ENCODE measurements at regions not wholly inside any gene's neighbourhood (a gene's known extent, or its start where the extent isn't known, plus 50 kb on each side); places are given as distances from the start of the nearest gene placed in this dataset.

DNA sequence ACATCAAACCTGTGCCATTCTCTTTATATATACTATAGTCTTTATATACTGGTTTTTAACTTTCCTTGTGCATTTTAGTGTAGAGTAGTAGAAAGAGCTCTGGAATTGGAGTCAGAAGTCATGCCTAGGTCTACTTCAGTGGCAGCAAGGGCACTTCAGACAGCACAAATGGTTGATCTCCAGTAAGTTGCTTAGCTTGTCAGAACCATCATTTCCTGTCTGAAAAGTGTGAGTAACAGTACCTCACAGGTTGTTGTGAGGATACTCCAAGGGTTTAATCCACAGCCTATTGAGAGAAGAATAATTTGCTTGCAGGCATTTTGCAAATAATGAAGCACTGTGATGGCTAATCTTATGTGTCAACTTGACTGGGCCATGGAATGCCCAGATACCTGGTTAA, 95.8 kb upstream of the NR4A3 start:
- POLR2A ChIA-PET = interaction anchor here (0.6 kb wide), 1 partner anchor 39 kb away, joined by 4 read pairs; no protein-coding TSS in a partner anchor
- TF ChIP-seq, protein P1, sequence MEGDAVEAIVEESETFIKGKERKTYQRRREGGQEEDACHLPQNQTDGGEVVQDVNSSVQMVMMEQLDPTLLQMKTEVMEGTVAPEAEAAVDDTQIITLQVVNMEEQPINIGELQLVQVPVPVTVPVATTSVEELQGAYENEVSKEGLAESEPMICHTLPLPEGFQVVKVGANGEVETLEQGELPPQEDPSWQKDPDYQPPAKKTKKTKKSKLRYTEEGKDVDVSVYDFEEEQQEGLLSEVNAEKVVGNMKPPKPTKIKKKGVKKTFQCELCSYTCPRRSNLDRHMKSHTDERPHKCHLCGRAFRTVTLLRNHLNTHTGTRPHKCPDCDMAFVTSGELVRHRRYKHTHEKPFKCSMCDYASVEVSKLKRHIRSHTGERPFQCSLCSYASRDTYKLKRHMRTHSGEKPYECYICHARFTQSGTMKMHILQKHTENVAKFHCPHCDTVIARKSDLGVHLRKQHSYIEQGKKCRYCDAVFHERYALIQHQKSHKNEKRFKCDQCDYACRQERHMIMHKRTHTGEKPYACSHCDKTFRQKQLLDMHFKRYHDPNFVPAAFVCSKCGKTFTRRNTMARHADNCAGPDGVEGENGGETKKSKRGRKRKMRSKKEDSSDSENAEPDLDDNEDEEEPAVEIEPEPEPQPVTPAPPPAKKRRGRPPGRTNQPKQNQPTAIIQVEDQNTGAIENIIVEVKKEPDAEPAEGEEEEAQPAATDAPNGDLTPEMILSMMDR (IDR thresholded peaks at IDR 0.05; ENCODE audit: low read depth, low read length) = no peak
- Histone ChIP-seq H3K27ac (ENCODE audit: low read depth, low read length) (no peak overlapping the region), H3K4me3 (ENCODE audit: low read depth, low read length) (no peak overlapping the region), H3K27me3 (ENCODE audit: control insufficient read depth, insufficient read depth, low read length) (no peaks in the 10 kb centered on the region), H3K9me3 (ENCODE audit: control insufficient read depth, insufficient read depth, low read length) (no peaks in the 10 kb centered on the region)
- CTCF ChIA-PET = no interaction called here
- DNase-seq (ENCODE audit: low read depth, low spot score) = no peak

DNA sequence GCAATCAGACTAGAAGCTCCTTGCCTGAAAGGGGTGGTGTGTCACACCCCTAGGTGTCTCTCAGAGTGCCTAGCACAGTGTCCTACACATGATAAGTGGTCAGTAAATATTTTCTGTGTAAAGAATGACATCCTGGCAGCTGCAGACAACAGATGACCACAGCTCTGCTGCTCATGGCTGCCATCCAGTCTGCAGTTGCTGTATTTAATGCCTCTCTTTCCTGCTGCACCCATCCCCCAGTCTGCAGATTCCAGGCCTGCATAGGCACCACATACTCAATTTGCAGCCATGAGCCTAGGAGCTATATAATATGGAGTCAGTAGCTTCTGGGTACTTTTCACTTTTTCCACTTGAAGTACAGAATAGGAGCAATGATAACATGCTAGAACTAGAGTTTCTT, 94.9 kb upstream of the NR4A3 start:
- TF ChIP-seq, protein P1 (IDR thresholded peaks at IDR 0.05; ENCODE audit: low read depth, low read length) = no peak
- Histone ChIP-seq H3K9me3 (ENCODE audit: control insufficient read depth, insufficient read depth, low read length) (no peaks in the 10 kb centered on the region), H3K27ac (ENCODE audit: low read depth, low read length) (no peak overlapping the region), H3K4me3 (ENCODE audit: low read depth, low read length) (no peak overlapping the region), H3K27me3 (ENCODE audit: control insufficient read depth, insufficient read depth, low read length) (no peaks in the 10 kb centered on the region)
- DNase-seq (ENCODE audit: low read depth, low spot score) = no peak
- ChIA-PET CTCF (no interaction called here), POLR2A (no interaction called here)

DNA sequence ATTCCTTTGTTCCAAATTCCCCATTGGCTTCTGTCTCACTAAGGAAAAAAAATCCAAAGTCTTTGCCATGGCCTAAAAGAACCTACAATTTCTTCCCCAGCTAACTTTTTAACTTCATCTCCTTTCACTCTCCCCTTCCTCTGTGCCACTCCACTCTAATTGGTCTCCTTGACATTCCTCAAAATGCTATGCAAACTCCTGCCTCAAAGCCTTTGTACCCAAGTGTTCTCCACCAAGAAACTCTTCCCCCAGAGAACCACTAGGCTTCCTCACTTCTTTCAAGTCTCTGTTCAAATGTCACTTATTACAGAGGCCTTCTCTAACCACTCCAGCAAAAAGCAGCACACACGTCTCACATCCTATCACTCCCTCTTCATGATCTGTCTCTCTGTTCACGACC, 91.6 kb upstream of the NR4A3 start:
- H3K9me3 ChIP-seq (ENCODE audit: control insufficient read depth, insufficient read depth, low read length) = no peaks in the 10 kb centered on the region
- no peak for DNase-seq (ENCODE audit: low read depth, low spot score)
- CTCF ChIA-PET = no interaction called here
- POLR2A ChIA-PET = no interaction called here
- TF ChIP-seq, protein P1 (IDR thresholded peaks at IDR 0.05; ENCODE audit: low read depth, low read length) = no peak
- no peak overlapping the region for H3K27ac ChIP-seq (ENCODE audit: low read depth, low read length)
- H3K27me3 ChIP-seq (ENCODE audit: control insufficient read depth, insufficient read depth, low read length) = no peaks in the 10 kb centered on the region
- H3K4me3 ChIP-seq (ENCODE audit: low read depth, low read length) = no peak overlapping the region

DNA sequence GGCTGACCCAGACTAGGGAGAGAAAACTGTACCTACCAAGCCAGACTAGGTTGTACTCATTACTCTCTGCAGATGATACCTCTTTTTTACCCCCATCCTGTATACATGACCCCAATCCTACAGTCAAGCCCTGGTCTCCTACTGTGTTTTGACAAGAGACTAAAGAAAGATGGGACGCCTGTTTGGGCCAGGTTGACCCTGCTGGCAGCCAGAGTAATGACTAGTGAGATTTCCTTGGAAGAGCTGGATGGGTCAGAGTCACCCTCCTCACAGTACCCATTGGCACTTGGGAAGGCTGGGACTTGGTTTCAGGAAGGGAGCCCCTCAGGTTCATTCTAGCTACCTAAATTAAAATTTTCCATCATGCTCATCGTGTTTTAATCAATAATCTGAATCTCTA, 89.7 kb upstream of the NR4A3 start:
- Histone ChIP-seq H3K27ac (ENCODE audit: low read depth, low read length) (no peak overlapping the region), H3K9me3 (ENCODE audit: control insufficient read depth, insufficient read depth, low read length) (no peaks in the 10 kb centered on the region), H3K27me3 (ENCODE audit: control insufficient read depth, insufficient read depth, low read length) (no peaks in the 10 kb centered on the region), H3K4me3 (ENCODE audit: low read depth, low read length) (no peak overlapping the region)
- TF ChIP-seq, protein P1 (IDR thresholded peaks at IDR 0.05; ENCODE audit: low read depth, low read length) = no peak
- CTCF ChIA-PET = no interaction called here
- POLR2A ChIA-PET = no interaction called here
- DNase-seq (ENCODE audit: low read depth, low spot score) = no peak

DNA sequence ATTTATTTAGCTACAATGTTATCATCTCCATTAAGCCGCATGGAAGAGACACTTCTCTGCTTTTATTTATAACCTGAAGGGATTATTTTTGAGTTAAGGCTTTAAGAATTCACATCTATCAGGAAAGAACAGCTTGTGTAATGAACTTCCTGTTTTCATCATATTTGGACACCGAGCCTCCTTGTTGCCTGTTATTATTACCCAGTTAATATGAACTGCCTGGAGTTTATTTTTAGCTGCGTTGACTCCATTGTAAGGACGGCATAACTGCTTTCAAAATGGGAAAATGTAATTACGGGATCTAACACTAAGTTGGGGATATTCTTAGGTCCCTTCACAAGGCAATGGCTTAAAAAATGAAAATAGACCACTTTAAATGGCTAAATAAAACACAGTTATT, 89.0 kb upstream of the NR4A3 start:
- DNase-seq (ENCODE audit: low read depth, low spot score) = no peak
- Histone ChIP-seq H3K9me3 (ENCODE audit: control insufficient read depth, insufficient read depth, low read length) (no peaks in the 10 kb centered on the region), H3K27me3 (ENCODE audit: control insufficient read depth, insufficient read depth, low read length) (no peaks in the 10 kb centered on the region), H3K4me3 (ENCODE audit: low read depth, low read length) (no peak overlapping the region), H3K27ac (ENCODE audit: low read depth, low read length) (no peak overlapping the region)
- ChIA-PET CTCF (no interaction called here), POLR2A (no interaction called here)
- TF ChIP-seq, protein P1 (IDR thresholded peaks at IDR 0.05; ENCODE audit: low read depth, low read length) = no peak

All from AG04450 (cell line).